Astrocyte (in vitro differentiated cells and primary cell): ENCODE measurements at regions not wholly inside any gene's neighbourhood (a gene's known extent, or its start where the extent isn't known, plus 50 kb on each side); places are given as distances from the start of the nearest gene placed in this dataset.
"Not testable (repeated sequence)": the region's sequence is repeated elsewhere in the genome, so short reads cannot be mapped to it uniquely, and the experiment has no call there.

Source experiments
- CTCF ChIP-seq: IDR thresholded peaks from 2 replicates; pipeline ENCODE4 v1.5.1; 2011; ENCODE audit warnings: low read depth, mild to moderate bottlenecking, inconsistent platforms, low read length, moderate library complexity; ENCODE audit not compliant: insufficient read depth
- EZH2 ChIP-seq: IDR thresholded peaks from 2 replicates; pipeline ENCODE4 v1.6.1; 2012; ENCODE audit warnings: mild to moderate bottlenecking, low read length, inconsistent platforms; ENCODE audit not compliant: insufficient read depth

GRCh38 chr5:118569596-118569995, 418.8 kb downstream of the DTWD2 start:
- not testable (repeated sequence) for TF ChIP-seq CTCF, EZH2
